ENCODE measurements at regions not wholly inside any gene's neighbourhood (a gene's known extent, or its start where the extent isn't known, plus 50 kb on each side); places are given as distances from the start of the nearest gene placed in this dataset.

- H3K4me3 ChIP-seq (ENCODE audit: low read depth, low read length): no peak overlapping the region
- DNase-seq (ENCODE audit: low read depth): no peak
- no peak for TF ChIP-seq CTCF (IDR thresholded peaks at IDR 0.05; ENCODE audit: control insufficient read depth, extremely low read depth, insufficient read depth)
Measured at GRCh38 chr20:60148885-60149284, 190.7 kb downstream of the CDH26 start.

DNA sequence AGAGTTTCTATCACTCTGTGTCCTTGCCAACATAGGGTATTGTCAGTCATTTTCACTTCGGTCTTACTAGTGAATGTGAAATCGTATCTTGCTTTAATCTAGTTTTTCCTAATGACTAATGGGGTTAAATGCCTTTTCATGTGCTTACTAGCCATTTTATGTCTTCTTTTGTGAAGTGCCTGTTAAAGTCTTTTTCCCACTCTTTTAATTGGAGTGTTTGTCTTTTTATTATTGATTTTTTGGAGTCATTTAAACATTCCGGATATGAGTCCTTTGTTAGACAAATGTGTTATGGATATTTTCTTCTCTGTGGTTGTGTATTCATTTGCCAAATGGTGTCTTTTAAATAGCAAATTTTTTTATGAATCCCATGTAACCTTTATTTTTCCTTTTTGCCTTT lies 194.6 kb downstream of the CDH26 start:
- no peak overlapping the region for H3K4me3 ChIP-seq (ENCODE audit: low read depth, low read length)
- DNase-seq (ENCODE audit: low read depth): no peak
- TF ChIP-seq CTCF (IDR thresholded peaks at IDR 0.05; ENCODE audit: control insufficient read depth, extremely low read depth, insufficient read depth): no peak

DNA sequence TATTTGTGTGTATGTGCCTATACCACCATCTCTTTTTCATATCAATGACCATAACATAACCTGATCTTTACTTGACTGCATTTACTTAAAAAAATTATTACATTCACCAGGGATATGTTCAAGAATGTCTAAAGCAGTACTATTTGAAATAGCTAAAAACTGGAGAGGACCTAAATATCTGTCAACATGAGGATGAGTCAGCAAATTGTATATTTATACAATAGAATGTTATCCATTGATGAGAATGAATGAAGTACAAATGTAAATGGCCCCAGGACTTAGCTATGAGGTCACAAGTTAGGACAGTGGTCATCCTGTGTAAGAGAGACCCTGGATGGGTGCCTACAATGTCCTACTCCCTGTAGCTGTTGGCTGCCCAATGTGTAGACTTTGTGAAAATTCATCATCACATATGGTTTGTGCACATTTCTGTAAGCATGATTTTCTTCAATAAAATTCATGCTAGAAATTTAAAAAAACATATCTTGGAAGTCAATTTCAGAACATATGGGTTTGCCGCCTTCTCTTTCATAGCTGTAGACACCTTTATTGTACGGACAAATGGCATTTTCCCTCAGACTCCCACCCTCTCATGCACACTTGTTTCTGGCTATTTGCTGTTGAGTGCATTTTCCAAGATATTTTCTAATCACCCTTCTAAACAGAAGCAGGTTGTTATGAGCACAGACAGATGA lies 202.4 kb downstream of the CDH26 start:
- H3K4me3 ChIP-seq (ENCODE audit: low read depth, low read length): no peak overlapping the region
- no peak for TF ChIP-seq CTCF (IDR thresholded peaks at IDR 0.05; ENCODE audit: control insufficient read depth, extremely low read depth, insufficient read depth)
- no peak for DNase-seq (ENCODE audit: low read depth)

- no peak for TF ChIP-seq CTCF (IDR thresholded peaks at IDR 0.05; ENCODE audit: control insufficient read depth, extremely low read depth, insufficient read depth)
- no peak for DNase-seq (ENCODE audit: low read depth)
- no peak overlapping the region for H3K4me3 ChIP-seq (ENCODE audit: low read depth, low read length)
Measured at GRCh38 chr20:60167812-60168211, 209.6 kb downstream of the CDH26 start.

DNA sequence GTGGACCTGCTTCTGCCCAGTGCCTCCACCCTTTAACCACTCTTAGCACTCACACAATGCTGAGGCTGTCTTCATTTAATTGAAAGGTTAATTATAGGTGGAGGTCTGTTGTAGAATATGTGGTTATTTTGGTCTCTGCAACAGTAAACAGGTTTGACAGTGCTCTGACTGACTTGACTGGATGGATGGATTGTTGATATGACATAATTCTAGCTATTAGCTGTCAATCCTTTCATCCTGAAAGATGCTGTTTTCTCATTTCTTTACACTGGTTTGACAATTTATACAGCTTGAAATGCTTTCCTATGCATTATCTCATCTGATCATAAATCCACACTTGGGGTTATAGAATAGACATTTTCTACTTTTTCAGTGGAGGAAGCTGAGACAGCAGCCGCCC lies 210.7 kb downstream of the CDH26 start:
- TF ChIP-seq CTCF (IDR thresholded peaks at IDR 0.05; ENCODE audit: control insufficient read depth, extremely low read depth, insufficient read depth): no peak
- H3K4me3 ChIP-seq (ENCODE audit: low read depth, low read length): no peak overlapping the region
- DNase-seq (ENCODE audit: low read depth): no peak

DNA sequence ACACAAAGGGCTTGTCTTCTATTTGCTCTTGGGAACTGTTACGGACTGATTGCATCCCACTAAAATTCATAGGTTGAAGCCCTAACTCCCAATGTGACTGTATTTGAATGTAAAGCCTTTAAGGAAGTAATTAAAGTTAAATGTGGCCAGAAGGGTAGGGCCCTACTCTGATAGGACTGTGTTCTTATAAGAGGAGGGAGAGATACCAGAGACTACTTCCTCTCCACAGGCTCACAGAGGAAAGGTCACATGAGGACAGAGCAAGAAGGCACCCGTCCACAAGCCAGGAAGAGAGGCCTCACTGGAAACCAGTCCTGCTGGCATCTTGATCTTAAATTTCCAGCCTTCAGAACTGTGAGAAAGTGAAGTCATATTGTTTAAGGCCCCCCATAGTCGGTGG lies 211.9 kb downstream of the CDH26 start:
- no peak for DNase-seq (ENCODE audit: low read depth)
- TF ChIP-seq CTCF (IDR thresholded peaks at IDR 0.05; ENCODE audit: control insufficient read depth, extremely low read depth, insufficient read depth): no peak

GRCh38 chr20:60171313-60171712 lies 213.1 kb downstream of the CDH26 start:
- no peak overlapping the region for H3K4me3 ChIP-seq (ENCODE audit: low read depth, low read length)
- no peak for TF ChIP-seq CTCF (IDR thresholded peaks at IDR 0.05; ENCODE audit: control insufficient read depth, extremely low read depth, insufficient read depth)
- no peak for DNase-seq (ENCODE audit: low read depth)

More for the DNA sequence above, 211.9 kb downstream of the CDH26 start:
- H3K4me3 ChIP-seq (ENCODE audit: low read depth, low read length): no peak overlapping the region
